WTC11 (cell line): ENCODE measurements at regions not wholly inside any gene's neighbourhood (a gene's known extent, or its start where the extent isn't known, plus 50 kb on each side); places are given as distances from the start of the nearest gene placed in this dataset.

Experiments used
- ATAC-seq: fragments of 200-7000 bp; cut with Tn5 transposase; 2 replicates; pipeline ENCODE4 v1.10.0; 2021; ENCODE audit warnings: mild to moderate bottlenecking, moderate library complexity
- CTCF ChIA-PET: fragments of 300-600 bp; sonication (Branson Sonifier 250); formaldehyde crosslinking; loops from one replicate; lab custom pipeline; 2021; ENCODE audit warnings: antibody characterized with exemption; lab: Charles Lee
- POLR2A ChIA-PET: fragments of 350-600 bp; sonication (Branson Sonifier 250); formaldehyde crosslinking; loops from one replicate; lab custom pipeline; 2021; ENCODE audit warnings: antibody characterized with exemption; lab: Charles Lee
- DNase-seq: peaks from one replicate; pipeline ENCODE4 v3.0.0; 2021; ENCODE audit warnings: low spot score
- H3K27ac Mint-ChIP-seq: 2 replicates; pipeline ENCODE4 v1.8.0; 2021; ENCODE audit warnings: mixed read lengths
- H3K27me3 Mint-ChIP-seq: 2 replicates; pipeline ENCODE4 v1.8.0; 2021; ENCODE audit warnings: low read depth, mild to moderate bottlenecking, moderate library complexity, mixed read lengths
- H3K36me3 Mint-ChIP-seq: 2 replicates; pipeline ENCODE4 v1.8.0; 2021; ENCODE audit warnings: mixed read lengths
- H3K4me1 Mint-ChIP-seq: 2 replicates; pipeline ENCODE4 v1.8.0; 2022; ENCODE audit warnings: mixed read lengths
- H3K4me3 Mint-ChIP-seq: 2 replicates; pipeline ENCODE4 v1.8.0; 2021; ENCODE audit warnings: mild to moderate bottlenecking, moderate library complexity, mixed read lengths
- H3K9me3 Mint-ChIP-seq: 2 replicates; pipeline ENCODE4 v1.8.0; 2021; ENCODE audit warnings: mixed read lengths
- AFF4 ChIP-seq: sonication (generic); formaldehyde crosslinking; IDR thresholded peaks from 2 replicates; pipeline ENCODE4 v1.8.1; 2023; ENCODE audit warnings: mild to moderate bottlenecking, missing genetic modification reagents, borderline replicate concordance
- ATF1 ChIP-seq: sonication (generic); formaldehyde crosslinking; IDR thresholded peaks from 2 replicates; pipeline ENCODE4 v1.8.1; 2023; ENCODE audit warnings: mild to moderate bottlenecking, moderate library complexity, missing genetic modification reagents
- FOXK1 ChIP-seq: sonication (generic); formaldehyde crosslinking; IDR thresholded peaks from 2 replicates; pipeline ENCODE4 v1.8.0; 2022; ENCODE audit warnings: mild to moderate bottlenecking, moderate library complexity, missing genetic modification reagents
- GABPB1 ChIP-seq: sonication (generic); formaldehyde crosslinking; IDR thresholded peaks from 2 replicates; pipeline ENCODE4 v1.8.1; 2023; ENCODE audit warnings: mild to moderate bottlenecking, missing genetic modification reagents
- MAX ChIP-seq: sonication (generic); formaldehyde crosslinking; IDR thresholded peaks from 2 replicates; pipeline ENCODE4 v1.8.0; 2022; ENCODE audit warnings: mild to moderate bottlenecking, missing genetic modification reagents
- MLX ChIP-seq: sonication (generic); formaldehyde crosslinking; IDR thresholded peaks from 2 replicates; pipeline ENCODE4 v1.8.1; 2023; ENCODE audit warnings: mild to moderate bottlenecking, missing genetic modification reagents, moderate library complexity
- NFATC4 ChIP-seq: fragments of 250-450 bp; sonication (Bioruptor Pico); IDR thresholded peaks from 2 replicates; pipeline ENCODE4 v1.9.0; 2021; ENCODE audit warnings: mild to moderate bottlenecking
- NR2C2 ChIP-seq: sonication (generic); formaldehyde crosslinking; IDR thresholded peaks from 2 replicates; pipeline ENCODE4 v1.8.0; 2022; ENCODE audit warnings: mild to moderate bottlenecking, missing genetic modification reagents
- PRDM15 ChIP-seq: sonication (generic); formaldehyde crosslinking; IDR thresholded peaks from 2 replicates; pipeline ENCODE4 v1.8.0; 2022; ENCODE audit warnings: missing genetic modification reagents
- PREB ChIP-seq: sonication (generic); formaldehyde crosslinking; IDR thresholded peaks from 2 replicates; pipeline ENCODE4 v1.8.1; 2022; ENCODE audit warnings: mild to moderate bottlenecking, missing genetic modification reagents, moderate library complexity, borderline replicate concordance
- RELA ChIP-seq: sonication (generic); formaldehyde crosslinking; IDR thresholded peaks from 2 replicates; pipeline ENCODE4 v1.8.1; 2022; ENCODE audit warnings: missing genetic modification reagents, mild to moderate bottlenecking, borderline replicate concordance
- SP1 ChIP-seq: sonication (generic); formaldehyde crosslinking; conservative IDR thresholded peaks from 2 replicates; pipeline ENCODE4 v1.8.1; 2022; ENCODE audit warnings: missing genetic modification reagents
- USF2 ChIP-seq: sonication (generic); formaldehyde crosslinking; IDR thresholded peaks from 2 replicates; pipeline ENCODE4 v1.8.1; 2023; ENCODE audit warnings: mild to moderate bottlenecking, missing genetic modification reagents, moderate library complexity
- ZBTB43 ChIP-seq: sonication (generic); formaldehyde crosslinking; IDR thresholded peaks from 2 replicates; pipeline ENCODE4 v1.8.1; 2023; ENCODE audit warnings: mild to moderate bottlenecking, missing genetic modification reagents
- ZNF671 ChIP-seq: fragments of 250-450 bp; sonication (Bioruptor Pico); IDR thresholded peaks from 2 replicates; pipeline ENCODE4 v1.8.0; 2021; ENCODE audit warnings: mild to moderate bottlenecking

- peaks cover 3% of the 10 kb centered on the region; the same call in 1 of the 2 replicates for H3K27me3 Mint-ChIP-seq
- TF ChIP-seq ZNF671 (no peak), NR2C2 (CRISPR knock-in tag) (no peak), RELA (CRISPR knock-in tag) (no peak), PREB (CRISPR knock-in tag) (no peak), MLX (CRISPR knock-in tag) (no peak), ZBTB43 (no peak), FOXK1 (CRISPR knock-in tag) (no peak), NFATC4 (no peak)
- ATAC-seq (no peak), DNase-seq (no peak)
- no peaks in the 10 kb centered on the region for H3K4me1 Mint-ChIP-seq
- POLR2A ChIA-PET, result no interaction called here
- H3K9me3 Mint-ChIP-seq, result no peaks in the 10 kb centered on the region
- CTCF ChIA-PET, result no interaction called here
- H3K4me3 Mint-ChIP-seq, result no peak overlapping the region
- H3K36me3 Mint-ChIP-seq, result no peaks in the 10 kb centered on the region
- no peak overlapping the region for H3K27ac Mint-ChIP-seq
Observed at GRCh38 chr6:99079058-99079457, 131.3 kb upstream of the FBXL4 start.

GRCh38 chr6:99073223-99073622 lies 125.5 kb upstream of the FBXL4 start:
- CTCF ChIA-PET, result no interaction called here
- no peaks in the 10 kb centered on the region for H3K36me3 Mint-ChIP-seq
- DNase-seq, result no peak

More at GRCh38 chr6:99073223-99073622, 125.5 kb upstream of the FBXL4 start:
- ATAC-seq, result no peak
- Mint-ChIP-seq H3K27ac (no peak overlapping the region), H3K9me3 (no peaks in the 10 kb centered on the region), H3K27me3 (peaks cover 3% of the 10 kb centered on the region; the same call in 1 of the 2 replicates), H3K4me1 (no peaks in the 10 kb centered on the region), H3K4me3 (no peak overlapping the region)
- POLR2A ChIA-PET, result no interaction called here
- TF ChIP-seq PRDM15 (CRISPR knock-in tag) (no peak), SP1 (CRISPR knock-in tag) (no peak), ATF1 (CRISPR knock-in tag) (no peak), AFF4 (CRISPR knock-in tag) (no peak), MAX (CRISPR knock-in tag) (no peak), ZNF671 (no peak), GABPB1 (CRISPR knock-in tag) (no peak), USF2 (CRISPR knock-in tag) (no peak)
